Caco-2 (cell line): ENCODE measurements at regions not wholly inside any gene's neighbourhood (a gene's known extent, or its start where the extent isn't known, plus 50 kb on each side); places are given as distances from the start of the nearest gene placed in this dataset.

ENCODE experiments used
- BruUV-seq: library from RNA; stranded (reverse); fragments of 400-500 nt; replicated peaks from 2 replicates; lab custom pipeline; 2021; lab: Mats Ljungman, UMichigan
- CTCF ChIA-PET: fragments of 300-600 bp; sonication (Branson Sonifier 250); formaldehyde crosslinking; loops from one replicate; lab custom pipeline; 2022; ENCODE audit warnings: antibody characterized with exemption; lab: Charles Lee
- POLR2A ChIA-PET: fragments of 300-600 bp; sonication (Branson Sonifier 250); formaldehyde crosslinking; loops from one replicate; lab custom pipeline; 2022; ENCODE audit warnings: antibody characterized with exemption; lab: Charles Lee
- DNase-seq, 2 experiments: peaks; one replicate each; pipeline versions ENCODE4 v3.0.0 to v3.0.0-alpha.2; 2020 to 2022
- H3K27me3 ChIP-seq: replicated peaks from 2 replicates; pipeline ENCODE4 v1.6.0; 2011; ENCODE audit warnings: low read length; ENCODE audit not compliant: control insufficient read depth, insufficient read depth
- H3K36me3 ChIP-seq: 2 replicates; pipeline ENCODE4 v1.5.1; 2011; ENCODE audit warnings: low read length; ENCODE audit not compliant: control insufficient read depth, insufficient read depth
- H3K4me1 ChIP-seq: fragments of 250-450 bp; sonication (Bioruptor Pico); 2 replicates; pipeline ENCODE4 v1.5.1; 2020; ENCODE audit warnings: mild to moderate bottlenecking
- H3K4me3 ChIP-seq: 2 replicates; pipeline ENCODE4 v1.5.1; 2011; ENCODE audit warnings: low read depth, mild to moderate bottlenecking, control low read depth, low read length
- H3K9me3 ChIP-seq: fragments of 250-450 bp; sonication (Bioruptor Pico); 2 replicates; pipeline ENCODE4 v1.5.1; 2020; ENCODE audit warnings: mild to moderate bottlenecking, moderate library complexity
- H3K27ac Mint-ChIP-seq: one replicate; pipeline ENCODE4 v1.8.0; 2022; ENCODE audit warnings: mixed read lengths; ENCODE audit not compliant: unreplicated experiment
- H3K27me3 Mint-ChIP-seq: one replicate; pipeline ENCODE4 v1.8.0; 2022; ENCODE audit warnings: mixed read lengths; ENCODE audit not compliant: insufficient read depth, unreplicated experiment
- H3K36me3 Mint-ChIP-seq: one replicate; pipeline ENCODE4 v1.8.0; 2022; ENCODE audit warnings: mild to moderate bottlenecking, mixed read lengths; ENCODE audit not compliant: insufficient read depth, unreplicated experiment
- H3K4me1 Mint-ChIP-seq: one replicate; pipeline ENCODE4 v1.8.0; 2022; ENCODE audit warnings: low read depth, mixed read lengths; ENCODE audit not compliant: unreplicated experiment
- H3K4me3 Mint-ChIP-seq: one replicate; pipeline ENCODE4 v1.8.0; 2022; ENCODE audit warnings: mild to moderate bottlenecking, moderate library complexity, mixed read lengths; ENCODE audit not compliant: unreplicated experiment
- H3K9me3 Mint-ChIP-seq: one replicate; pipeline ENCODE4 v1.8.0; 2022; ENCODE audit warnings: mixed read lengths; ENCODE audit not compliant: unreplicated experiment
- intact Hi-C: fragments of 100-400 bp; cut with micrococcal nuclease; formaldehyde crosslinking; loops from one replicate; pipeline ENCODE4 v1.10.0; 2022; ENCODE audit not compliant: unreplicated experiment
- TF ChIP-seq, protein P1 (sequence below), 2 experiments: fragments of 200-600 bp in 1 of 2; IDR thresholded peaks; 1 replicate in 1 of 2; 2 replicates in 1 of 2; pipeline versions ENCODE4 v1.5.1 to v1.8.0; 2011 to 2022; ENCODE audit warnings: antibody characterized with exemption in 1 of 2, control low read depth in 1 of 2, inconsistent platforms in 1 of 2, low read depth in 1 of 2, low read length in 1 of 2, mild to moderate bottlenecking in 1 of 2, moderate library complexity in 1 of 2; ENCODE audit not compliant: insufficient read depth in 1 of 2, severe bottlenecking in 1 of 2, unreplicated experiment in 1 of 2

DNA sequence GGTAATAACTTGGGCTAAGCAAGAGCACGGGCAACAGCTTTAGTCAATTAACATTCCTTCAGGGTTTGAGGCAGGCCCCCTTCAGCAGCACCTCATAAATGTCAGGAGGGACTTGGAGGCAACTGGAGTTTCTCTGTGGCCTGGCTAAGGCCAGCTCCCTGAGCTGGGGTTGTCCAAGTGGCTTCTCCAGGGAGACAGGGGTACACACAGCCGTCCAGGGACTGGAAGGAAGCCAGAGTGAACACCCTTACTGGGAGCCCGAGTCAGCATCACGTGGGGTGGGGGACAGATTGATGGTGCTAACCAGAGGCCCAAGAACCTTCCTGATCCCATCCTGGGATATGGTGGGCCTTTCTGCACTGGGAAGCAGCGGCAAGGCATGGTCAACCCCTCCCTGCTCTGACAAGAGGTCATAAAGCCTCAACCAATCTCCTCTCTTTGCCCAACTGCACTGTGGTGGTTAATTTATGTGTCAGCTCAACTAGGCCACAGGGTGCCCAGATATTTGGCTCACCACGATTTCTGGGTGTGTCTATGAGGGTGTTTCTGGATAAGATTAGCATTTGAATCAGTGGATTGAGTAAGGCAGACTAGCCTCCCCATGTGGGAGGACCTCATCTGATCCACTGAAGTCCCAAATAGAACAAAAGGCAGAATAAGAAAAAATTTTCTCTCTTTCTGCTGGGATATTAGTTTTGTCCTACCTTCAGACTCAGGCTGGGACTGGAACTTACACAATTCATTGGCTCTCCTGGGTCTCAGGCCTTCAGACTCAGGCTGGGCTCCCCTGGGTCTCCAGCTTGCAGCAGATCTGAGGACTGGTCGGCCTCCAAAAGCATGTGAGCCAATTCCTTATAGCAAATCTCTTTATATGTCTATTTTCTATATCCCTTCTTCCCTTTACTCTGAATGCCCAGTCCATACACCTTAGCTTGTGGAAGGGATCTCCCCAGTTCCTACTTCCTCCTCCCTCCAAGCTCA is 127.2 kb upstream of the LARP1 start:
- Mint-ChIP-seq H3K4me3 (no peak overlapping the region), H3K9me3 (no peaks in the 10 kb centered on the region), H3K27me3 (no peaks in the 10 kb centered on the region), H3K4me1 (no peaks in the 10 kb centered on the region), H3K36me3 (no peaks in the 10 kb centered on the region), H3K27ac (no peak overlapping the region)
- intact Hi-C loops: no loop called here
- Histone ChIP-seq H3K4me3 (no peak overlapping the region), H3K36me3 (no peaks in the 10 kb centered on the region), H3K27me3 (no peaks in the 10 kb centered on the region; the same call in 1 of the 2 replicates), H3K9me3 (no peaks in the 10 kb centered on the region), H3K4me1 (no peaks in the 10 kb centered on the region)
- CTCF ChIA-PET: no interaction called here
- POLR2A ChIA-PET: interaction anchor here (0.5 kb wide), 1 partner anchor 231 kb away, joined by 3 read pairs; no protein-coding TSS in a partner anchor
- TF ChIP-seq, protein P1, sequence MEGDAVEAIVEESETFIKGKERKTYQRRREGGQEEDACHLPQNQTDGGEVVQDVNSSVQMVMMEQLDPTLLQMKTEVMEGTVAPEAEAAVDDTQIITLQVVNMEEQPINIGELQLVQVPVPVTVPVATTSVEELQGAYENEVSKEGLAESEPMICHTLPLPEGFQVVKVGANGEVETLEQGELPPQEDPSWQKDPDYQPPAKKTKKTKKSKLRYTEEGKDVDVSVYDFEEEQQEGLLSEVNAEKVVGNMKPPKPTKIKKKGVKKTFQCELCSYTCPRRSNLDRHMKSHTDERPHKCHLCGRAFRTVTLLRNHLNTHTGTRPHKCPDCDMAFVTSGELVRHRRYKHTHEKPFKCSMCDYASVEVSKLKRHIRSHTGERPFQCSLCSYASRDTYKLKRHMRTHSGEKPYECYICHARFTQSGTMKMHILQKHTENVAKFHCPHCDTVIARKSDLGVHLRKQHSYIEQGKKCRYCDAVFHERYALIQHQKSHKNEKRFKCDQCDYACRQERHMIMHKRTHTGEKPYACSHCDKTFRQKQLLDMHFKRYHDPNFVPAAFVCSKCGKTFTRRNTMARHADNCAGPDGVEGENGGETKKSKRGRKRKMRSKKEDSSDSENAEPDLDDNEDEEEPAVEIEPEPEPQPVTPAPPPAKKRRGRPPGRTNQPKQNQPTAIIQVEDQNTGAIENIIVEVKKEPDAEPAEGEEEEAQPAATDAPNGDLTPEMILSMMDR (IDR thresholded peaks at IDR 0.05; ENCODE audit: insufficient read depth in 1 of 2, low read depth in 1 of 2, low read length in 1 of 2, severe bottlenecking in 1 of 2, unreplicated experiment in 1 of 2): no peak
- BruUV-seq: no TSS peak
- no peak for DNase-seq

DNA sequence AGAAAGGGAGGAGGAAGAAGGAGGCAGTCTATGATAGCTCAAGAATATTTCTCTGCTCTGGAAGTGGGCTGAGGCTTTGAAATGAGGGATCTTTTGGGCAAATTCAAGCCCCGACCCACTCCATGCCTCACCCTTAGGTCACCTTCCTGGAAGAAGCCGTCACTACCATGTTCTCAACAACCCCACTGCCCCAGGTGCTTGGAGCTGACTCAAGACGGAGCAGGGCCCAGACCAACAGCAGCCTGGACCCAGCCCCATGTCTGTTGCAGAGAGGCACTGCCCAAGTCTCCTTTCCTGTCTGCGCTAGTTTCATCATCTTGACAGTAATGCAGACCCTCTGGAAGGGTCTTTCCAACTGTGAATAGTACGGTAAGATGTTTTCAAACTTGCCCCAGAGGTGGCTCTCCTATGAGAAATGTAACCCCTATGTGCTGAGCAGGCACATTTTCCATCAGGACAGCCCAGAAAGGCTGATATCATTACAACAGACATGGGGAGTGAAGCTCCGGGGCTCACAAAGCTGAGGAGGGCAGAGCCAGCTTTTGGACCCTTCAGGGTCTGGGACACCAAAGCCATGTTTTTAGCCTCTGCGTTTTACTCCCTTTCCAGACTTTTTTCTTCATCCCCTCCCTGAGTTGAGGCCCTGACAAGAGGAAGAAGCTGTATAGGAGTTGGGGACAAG is 128.2 kb upstream of the LARP1 start:
- CTCF ChIA-PET: interaction anchor here (0.6 kb wide), 1 partner anchor 22 kb away, joined by 3 read pairs; no protein-coding TSS in a partner anchor
- intact Hi-C loops: no loop called here
- Mint-ChIP-seq H3K27me3 (no peaks in the 10 kb centered on the region), H3K36me3 (no peaks in the 10 kb centered on the region), H3K4me1 (no peaks in the 10 kb centered on the region), H3K27ac (no peak overlapping the region), H3K9me3 (no peaks in the 10 kb centered on the region), H3K4me3 (no peak overlapping the region)
- no peak overlapping the region for H3K4me3 ChIP-seq
- H3K4me1 ChIP-seq: no peaks in the 10 kb centered on the region
- no peaks in the 10 kb centered on the region; the same call in 1 of the 2 replicates for H3K27me3 ChIP-seq
- no peaks in the 10 kb centered on the region for H3K9me3 ChIP-seq
- no peak for DNase-seq
- POLR2A ChIA-PET: no interaction called here
- no peaks in the 10 kb centered on the region for H3K36me3 ChIP-seq
- TF ChIP-seq, protein P1 (IDR thresholded peaks at IDR 0.05; ENCODE audit: insufficient read depth in 1 of 2, low read depth in 1 of 2, low read length in 1 of 2, severe bottlenecking in 1 of 2, unreplicated experiment in 1 of 2): no peak
- no TSS peak for BruUV-seq

DNA sequence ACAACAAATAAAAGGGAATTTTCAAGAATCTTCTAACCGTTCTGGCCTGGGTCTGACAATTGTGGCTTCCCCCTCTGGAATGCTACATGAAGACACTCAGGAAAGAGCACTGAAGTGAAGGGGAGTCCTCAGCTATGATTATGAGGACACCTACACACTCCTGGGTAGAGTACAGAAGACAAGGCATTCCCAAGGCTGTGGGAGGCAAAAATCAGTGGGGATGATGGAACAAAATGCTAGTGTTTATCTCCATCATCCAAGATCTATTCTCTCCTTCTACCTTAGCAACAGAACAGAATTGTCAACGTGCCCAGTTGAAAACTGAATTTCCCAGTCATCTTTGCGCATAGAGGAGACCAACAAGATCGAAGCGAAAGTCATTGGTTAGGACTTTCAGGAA is 130.1 kb upstream of the LARP1 start:
- no TSS peak for BruUV-seq
- Histone ChIP-seq H3K27me3 (no peaks in the 10 kb centered on the region), H3K36me3 (no peaks in the 10 kb centered on the region), H3K9me3 (no peaks in the 10 kb centered on the region), H3K4me1 (no peaks in the 10 kb centered on the region), H3K4me3 (no peak overlapping the region)
- Mint-ChIP-seq H3K27me3 (no peaks in the 10 kb centered on the region), H3K36me3 (no peaks in the 10 kb centered on the region), H3K4me3 (no peak overlapping the region), H3K27ac (no peak overlapping the region), H3K4me1 (no peaks in the 10 kb centered on the region), H3K9me3 (no peaks in the 10 kb centered on the region)
- TF ChIP-seq, protein P1 (IDR thresholded peaks at IDR 0.05; ENCODE audit: insufficient read depth in 1 of 2, low read depth in 1 of 2, low read length in 1 of 2, severe bottlenecking in 1 of 2, unreplicated experiment in 1 of 2): no peak
- ChIA-PET CTCF (no interaction called here), POLR2A (no interaction called here)
- no peak for DNase-seq
- intact Hi-C loops: no loop called here
